ENCODE measurements at regions not wholly inside any gene's neighbourhood (a gene's known extent, or its start where the extent isn't known, plus 50 kb on each side); places are given as distances from the start of the nearest gene placed in this dataset.

- Histone ChIP-seq H3K27me3 (replicated peaks in 1 of 2; ENCODE audit: control insufficient read depth in 2 of 2, insufficient read depth in 2 of 2, low read length in 1 of 2) (no peaks in the 10 kb centered on the region), H3K36me3 (ENCODE audit: control insufficient read depth in 2 of 2, insufficient read depth in 2 of 2, low read length in 1 of 2) (no peaks in the 10 kb centered on the region), H4K20me1 (ENCODE audit: control insufficient read depth, insufficient read depth) (no peaks in the 10 kb centered on the region), H3K27ac (ENCODE audit: control insufficient read depth, insufficient read depth) (no peak overlapping the region), H3K4me2 (ENCODE audit: control insufficient read depth, insufficient read depth) (no peak overlapping the region), H3K79me2 (ENCODE audit: control insufficient read depth, insufficient read depth, low read length) (no peaks in the 10 kb centered on the region), H3K4me1 (ENCODE audit: control insufficient read depth, insufficient read depth, low read length) (no peaks in the 10 kb centered on the region), H3K4me3 (no peak overlapping the region), H3K9me3 (replicated peaks; ENCODE audit: control insufficient read depth, insufficient read depth, low read length) (no peaks in the 10 kb centered on the region), H2AFZ (ENCODE audit: control insufficient read depth, low read depth, low read length) (no peak overlapping the region), H3K9ac (ENCODE audit: control insufficient read depth, insufficient read depth, low read length) (no peak overlapping the region)
- ATAC-seq (no peak), DNase-seq (ENCODE audit: low read depth, low spot score) (no peak), FAIRE-seq (no peak)
- TF ChIP-seq NFYB (IDR thresholded peaks at IDR 0.05; ENCODE audit: insufficient read depth, low read depth, low read length) = no peak
- TF ChIP-seq JUND (IDR thresholded peaks at IDR 0.05; ENCODE audit: low read depth, low read length) = no peak
- no peak for TF ChIP-seq SIX5 (IDR thresholded peaks at IDR 0.05; ENCODE audit: low read depth, low read length, severe bottlenecking)
- TF ChIP-seq PKNOX1 (IDR thresholded peaks at IDR 0.05) = no peak
- no peak for TF ChIP-seq MEF2A (IDR thresholded peaks at IDR 0.05; ENCODE audit: insufficient read depth, low read depth, low read length)
- ChIA-PET CTCF (no interaction called here), SMC1A (ENCODE audit: uncharacterized antibody, unreplicated experiment) (interaction anchor here (0.5 to 0.7 kb wide), 3 partner anchors 13 to 161 kb away, joined by 3 read pairs; no protein-coding TSS in a partner anchor), RAD21 (ENCODE audit: unreplicated experiment) (interaction anchor here (0.6 to 1.0 kb wide), 2 partner anchors 11 to 55 kb away, joined by 3 read pairs; no protein-coding TSS in a partner anchor), POLR2A (interaction anchor here (1.3 kb wide), 1 partner anchor 11 kb away, joined by 4 read pairs; no protein-coding TSS in a partner anchor)
- 0% methylated on average over 1 of the region's 1 CpG for WGBS (ENCODE audit: insufficient coverage, insufficient replicate concordance, low lambda C conversion rate, missing lambda C conversion rate)
- no TSS peak for BruUV-seq (replicated peaks)
- in situ Hi-C loops (cut with MboI) = no loop called here
- intact Hi-C loops (cut with micrococcal nuclease; ENCODE audit: unreplicated experiment) = no loop called here
These were observed 283.9 kb upstream of the CRIM1 start for GRCh38 chr2:36071698-36072097.

GRCh38 chr2:36069074-36069473 is 286.5 kb upstream of the CRIM1 start:
- no peaks in the 10 kb centered on the region for H3K27me3 ChIP-seq (replicated peaks in 1 of 2; ENCODE audit: control insufficient read depth in 2 of 2, insufficient read depth in 2 of 2, low read length in 1 of 2)
- in situ Hi-C loops (cut with MboI) = no loop called here
- H3K36me3 ChIP-seq (ENCODE audit: control insufficient read depth in 2 of 2, insufficient read depth in 2 of 2, low read length in 1 of 2) = no peaks in the 10 kb centered on the region
- no peak for FAIRE-seq
- no peak for ATAC-seq
- no peak overlapping the region for H3K9ac ChIP-seq (ENCODE audit: control insufficient read depth, insufficient read depth, low read length)
- no peak overlapping the region for H2AFZ ChIP-seq (ENCODE audit: control insufficient read depth, low read depth, low read length)
- BruUV-seq (replicated peaks) = no TSS peak
- no peaks in the 10 kb centered on the region for H3K79me2 ChIP-seq (ENCODE audit: control insufficient read depth, insufficient read depth, low read length)
- no peaks in the 10 kb centered on the region for H3K9me3 ChIP-seq (replicated peaks; ENCODE audit: control insufficient read depth, insufficient read depth, low read length)
- ChIA-PET RAD21 (ENCODE audit: unreplicated experiment) (no interaction called here), POLR2A (no interaction called here), SMC1A (ENCODE audit: uncharacterized antibody, unreplicated experiment) (no interaction called here), CTCF (no interaction called here)
- WGBS (ENCODE audit: insufficient coverage, insufficient replicate concordance, low lambda C conversion rate, missing lambda C conversion rate) = 0% methylated on average over 3 of the region's 3 CpGs
- intact Hi-C loops (cut with micrococcal nuclease; ENCODE audit: unreplicated experiment) = no loop called here
- no peak overlapping the region for H3K27ac ChIP-seq (ENCODE audit: control insufficient read depth, insufficient read depth)
- H3K4me3 ChIP-seq = no peak overlapping the region
- H3K4me1 ChIP-seq (ENCODE audit: control insufficient read depth, insufficient read depth, low read length) = no peaks in the 10 kb centered on the region
- no peak overlapping the region for H3K4me2 ChIP-seq (ENCODE audit: control insufficient read depth, insufficient read depth)
- no peaks in the 10 kb centered on the region for H4K20me1 ChIP-seq (ENCODE audit: control insufficient read depth, insufficient read depth)
- DNase-seq (ENCODE audit: low read depth, low spot score) = no peak
- no peak for TF ChIP-seq LARP7 (IDR thresholded peaks at IDR 0.05)
- TF ChIP-seq CTCF (IDR thresholded peaks at IDR 0.05 in 2 of 3, conservative IDR thresholded peaks at IDR 0.05 in 1 of 3; ENCODE audit: control insufficient read depth in 2 of 3, extremely low read depth in 1 of 3, insufficient read depth in 1 of 3, low read depth in 3 of 3, low read length in 3 of 3) = no peak
- no peak for TF ChIP-seq ZZZ3 (IDR thresholded peaks at IDR 0.05; ENCODE audit: control insufficient read depth, insufficient read length, low read depth)
- TF ChIP-seq CBFB (IDR thresholded peaks at IDR 0.05; ENCODE audit: low read depth) = no peak
- no peak for TF ChIP-seq ETV6 (conservative IDR thresholded peaks at IDR 0.05 in 1 of 2, IDR thresholded peaks at IDR 0.05 in 1 of 2; ENCODE audit: borderline replicate concordance in 1 of 2, low read depth in 1 of 2)
- TF ChIP-seq MTA3 (IDR thresholded peaks at IDR 0.05; ENCODE audit: borderline replicate concordance, low read length) = no peak
- no peak for TF ChIP-seq STAT3 (IDR thresholded peaks at IDR 0.05; ENCODE audit: low read depth, low read length)
- no peak for TF ChIP-seq IRF3 (IDR thresholded peaks at IDR 0.05)

All from GM12878 (cell line).